GM12892 (cell line): ENCODE measurements at regions not wholly inside any gene's neighbourhood (a gene's known extent, or its start where the extent isn't known, plus 50 kb on each side); places are given as distances from the start of the nearest gene placed in this dataset.

Experiments used
- DNase-seq: peaks from one replicate; pipeline ENCODE4 v3.0.0; 2011; ENCODE audit not compliant: insufficient read length
- FAIRE-seq: peaks from 2 replicates; lab custom pipeline; 2011; peaks lifted over from hg19 to GRCh38; lab: Jason Lieb, UNC
- POLR2A ChIP-seq: IDR thresholded peaks from 2 replicates; pipeline ENCODE4 v1.6.1; 2011; ENCODE audit warnings: low read depth, low read length, control low read depth
- POLR2AphosphoS5 ChIP-seq: IDR thresholded peaks from 2 replicates; pipeline ENCODE4 v1.6.1; 2011; ENCODE audit warnings: low read depth, low read length, control low read depth
- TAF1 ChIP-seq: IDR thresholded peaks from 2 replicates; pipeline ENCODE4 v1.6.1; 2011; ENCODE audit warnings: low read depth, mild to moderate bottlenecking, control low read depth, low read length, borderline replicate concordance

DNA sequence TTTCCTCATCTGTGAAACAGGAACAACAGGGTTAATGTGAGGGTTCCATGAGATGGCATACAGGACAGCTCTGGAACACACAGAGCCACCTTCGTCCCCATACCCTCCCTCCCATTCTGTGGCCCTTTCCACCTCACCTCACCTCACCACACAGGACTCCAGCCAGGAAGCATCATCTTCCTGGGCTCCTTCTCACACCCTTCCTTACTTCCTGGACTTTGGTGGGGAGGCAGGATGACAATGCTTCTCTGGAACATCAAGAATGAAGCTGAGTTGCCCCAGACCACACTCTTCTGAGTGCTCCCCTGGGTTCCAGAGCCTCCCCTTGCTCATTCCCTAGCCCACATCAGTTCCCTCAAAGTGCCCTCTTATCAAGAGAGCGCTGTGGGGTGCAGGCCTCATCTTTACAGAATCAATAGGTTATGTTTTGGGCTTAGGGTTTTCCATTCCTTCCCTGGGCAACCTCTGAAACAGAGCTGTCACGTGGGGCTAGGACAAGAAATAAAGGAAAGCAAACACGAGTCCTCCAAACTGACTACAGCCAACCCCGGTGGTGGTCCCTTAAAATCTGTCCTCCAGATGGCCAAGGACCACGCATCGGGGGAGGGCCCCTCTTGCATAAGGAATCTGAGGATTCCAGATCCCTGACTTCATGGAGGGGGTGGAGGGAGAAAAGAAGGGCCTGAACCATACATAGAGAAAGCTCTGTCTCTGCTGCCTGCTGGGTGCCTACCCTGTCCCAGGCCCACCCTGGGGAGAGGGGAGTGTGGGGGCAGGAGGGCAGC, 74.4 kb upstream of the ATP6AP2 start:
- FAIRE-seq, result no peak
- no peak for DNase-seq

DNA sequence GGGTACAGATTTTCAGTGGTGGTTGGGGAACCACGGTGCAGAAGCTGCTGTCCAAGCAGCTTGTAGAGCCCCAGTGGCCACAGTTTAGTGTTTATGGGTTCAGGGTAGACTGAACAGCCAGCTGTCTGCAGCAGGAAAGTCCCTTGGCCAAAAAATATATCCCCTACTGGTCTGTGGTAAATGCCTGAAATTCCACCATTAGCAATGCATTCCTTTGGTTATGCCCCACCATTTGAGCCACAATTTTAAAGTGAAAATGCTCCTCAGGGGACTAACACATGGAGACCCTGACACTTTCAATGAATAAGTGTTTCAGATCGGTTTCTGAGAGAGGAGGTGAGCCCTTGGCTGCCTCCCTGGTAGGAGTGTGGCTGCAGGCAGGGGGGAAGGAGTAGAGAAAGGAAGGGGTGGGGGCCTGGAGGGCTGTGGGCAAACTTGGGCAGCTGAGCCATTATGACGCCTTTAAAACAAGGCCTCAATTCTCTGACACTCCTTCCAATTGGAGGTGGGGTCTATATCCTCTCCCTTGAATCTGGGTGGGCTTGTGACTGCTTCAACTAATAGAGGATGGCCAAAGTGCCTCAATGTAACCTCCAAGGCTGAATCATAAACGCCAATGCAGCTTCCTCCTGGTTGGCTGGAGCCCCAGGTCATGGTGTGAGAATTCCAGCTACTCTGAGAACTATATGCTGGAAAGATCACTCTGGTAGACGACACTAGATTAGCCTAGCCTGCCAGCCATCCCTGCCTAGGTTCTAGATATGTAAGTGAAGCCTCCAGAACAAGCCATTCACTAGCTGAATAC, 75.8 kb upstream of the ATP6AP2 start:
- FAIRE-seq (peak; percentile 33), DNase-seq (no peak)
- TF ChIP-seq POLR2A (no peak), POLR2AphosphoS5 (no peak), TAF1 (no peak)

More for the DNA sequence above, 74.4 kb upstream of the ATP6AP2 start:
- no peak for TF ChIP-seq TAF1
- no peak for TF ChIP-seq POLR2A
- no peak for TF ChIP-seq POLR2AphosphoS5

DNA sequence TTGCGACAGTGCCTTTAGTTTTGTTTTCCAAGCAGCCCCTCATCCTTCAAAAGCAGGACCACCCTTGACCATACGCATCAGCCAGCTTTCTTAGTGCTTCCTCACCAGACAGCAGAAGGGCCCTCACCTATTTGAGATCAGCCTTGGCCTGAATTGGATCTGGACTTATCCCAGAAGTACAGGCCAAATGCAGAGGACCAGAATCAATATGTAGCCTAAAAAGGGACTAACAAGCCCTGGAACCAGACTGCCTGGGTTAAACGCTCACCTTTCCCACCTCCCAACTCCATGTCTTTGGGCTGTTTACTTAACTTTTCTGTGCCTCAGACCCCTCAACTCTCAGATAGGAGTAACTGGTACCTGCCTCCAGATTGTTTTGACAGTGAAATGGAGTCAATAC, 77.7 kb upstream of the ATP6AP2 start:
- FAIRE-seq (no peak), DNase-seq (no peak)
- TF ChIP-seq POLR2A (no peak), TAF1 (no peak), POLR2AphosphoS5 (no peak)

DNA sequence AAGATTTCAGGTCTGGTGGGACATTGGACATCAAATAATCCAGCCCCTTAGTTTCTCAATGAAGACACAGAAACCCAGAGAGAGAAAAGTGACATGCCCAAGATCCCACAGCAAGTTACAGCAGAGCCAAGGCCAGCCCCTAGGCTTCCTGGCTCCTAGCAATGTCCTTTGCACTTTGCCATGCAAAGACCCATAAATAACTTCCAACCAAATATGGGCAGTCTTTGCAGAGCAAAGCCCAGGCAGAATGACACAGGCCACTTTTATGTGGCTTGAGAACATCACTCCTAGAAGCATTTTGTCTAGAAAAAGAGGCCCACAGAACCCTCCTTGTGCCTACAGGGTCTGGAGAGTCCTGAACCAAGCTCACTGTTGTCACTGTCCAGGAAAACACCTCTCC, 78.1 kb upstream of the ATP6AP2 start:
- no peak for TF ChIP-seq POLR2AphosphoS5
- no peak for TF ChIP-seq POLR2A
- TF ChIP-seq TAF1, result no peak
- no peak for DNase-seq
- FAIRE-seq, result no peak

DNA sequence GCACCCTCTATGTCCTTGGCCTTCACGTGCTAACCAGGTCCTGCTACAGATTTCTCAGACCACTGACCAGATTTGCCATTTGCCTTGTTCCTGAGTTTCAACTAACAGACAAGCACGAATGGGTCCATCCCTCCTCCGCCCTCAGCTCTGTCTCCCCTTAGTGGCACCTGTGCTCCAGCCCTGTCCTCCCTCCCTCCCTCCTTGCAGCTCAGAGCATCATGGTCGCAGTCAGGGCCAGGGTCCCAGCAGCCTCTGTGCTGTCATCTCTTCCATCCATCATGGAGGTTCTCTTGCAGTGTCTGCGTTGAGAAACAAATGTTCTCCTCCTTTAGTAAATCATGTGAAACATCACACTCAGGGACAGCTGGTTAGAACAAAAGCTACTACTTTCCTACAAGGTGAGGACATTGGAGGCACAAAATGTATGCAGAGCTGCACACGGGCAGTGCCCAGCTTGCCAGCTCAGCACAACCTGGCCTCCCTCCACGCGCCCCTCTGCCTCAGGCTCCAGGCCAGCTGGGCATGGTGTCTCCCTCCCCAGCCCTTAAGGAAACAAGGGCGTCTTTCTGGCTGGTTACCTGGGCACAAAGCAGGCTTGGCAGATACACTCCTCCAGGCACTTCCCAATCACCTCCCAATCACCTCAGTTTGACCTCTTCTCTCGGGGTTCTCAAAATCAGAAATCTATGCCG, 79.5 kb upstream of the ATP6AP2 start:
- TF ChIP-seq POLR2A, result no peak
- TF ChIP-seq POLR2AphosphoS5, result no peak
- TF ChIP-seq TAF1, result no peak
- DNase-seq (no peak), FAIRE-seq (no peak)

GRCh38 chrX:40496728-40497127, 84.0 kb upstream of the ATP6AP2 start:
- DNase-seq (no peak), FAIRE-seq (no peak)
- no peak for TF ChIP-seq POLR2AphosphoS5
- no peak for TF ChIP-seq TAF1
- TF ChIP-seq POLR2A, result no peak

DNA sequence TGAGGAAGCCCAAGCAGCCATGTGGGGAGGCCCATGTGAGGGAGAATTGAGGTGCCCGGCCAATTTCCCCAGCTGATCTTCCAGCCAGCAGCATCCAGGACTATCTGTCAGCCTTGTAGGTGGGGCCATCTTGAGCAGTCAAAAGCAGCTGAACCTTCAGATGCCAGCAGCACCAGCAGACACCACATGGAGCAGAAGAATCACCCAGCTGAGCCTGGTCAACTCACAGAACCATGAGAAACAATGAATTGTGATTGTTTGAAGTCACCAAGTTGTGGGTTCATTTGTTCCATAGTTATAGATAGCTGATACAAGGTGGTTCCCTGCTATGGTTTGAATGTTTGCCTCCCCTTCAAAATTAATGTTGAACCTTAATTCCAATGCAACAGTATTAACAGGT, 85.1 kb upstream of the ATP6AP2 start:
- FAIRE-seq (no peak), DNase-seq (no peak)
- no peak for TF ChIP-seq POLR2AphosphoS5
- no peak for TF ChIP-seq TAF1
- TF ChIP-seq POLR2A, result no peak

DNA sequence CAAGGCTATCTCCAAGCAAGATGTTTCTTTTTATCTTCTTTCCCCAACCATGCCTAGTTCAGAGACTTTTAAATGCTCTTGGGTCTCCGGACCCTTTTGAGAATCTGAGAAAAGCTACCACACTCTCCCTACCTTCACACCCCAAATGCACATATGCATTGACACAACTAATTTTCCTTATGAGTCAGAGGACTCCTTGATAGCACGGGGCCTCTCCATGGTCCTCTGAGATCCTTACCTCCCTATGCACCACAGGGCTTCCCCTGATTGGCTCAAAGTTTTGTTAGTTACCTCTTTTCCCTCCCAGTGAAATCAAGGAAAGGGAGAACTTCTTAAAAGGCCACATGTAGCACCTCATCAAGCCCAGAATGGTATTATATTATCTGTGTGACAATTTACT, 86.8 kb upstream of the ATP6AP2 start:
- FAIRE-seq (no peak), DNase-seq (no peak)
- TF ChIP-seq POLR2AphosphoS5 (no peak), POLR2A (no peak), TAF1 (no peak)

DNA sequence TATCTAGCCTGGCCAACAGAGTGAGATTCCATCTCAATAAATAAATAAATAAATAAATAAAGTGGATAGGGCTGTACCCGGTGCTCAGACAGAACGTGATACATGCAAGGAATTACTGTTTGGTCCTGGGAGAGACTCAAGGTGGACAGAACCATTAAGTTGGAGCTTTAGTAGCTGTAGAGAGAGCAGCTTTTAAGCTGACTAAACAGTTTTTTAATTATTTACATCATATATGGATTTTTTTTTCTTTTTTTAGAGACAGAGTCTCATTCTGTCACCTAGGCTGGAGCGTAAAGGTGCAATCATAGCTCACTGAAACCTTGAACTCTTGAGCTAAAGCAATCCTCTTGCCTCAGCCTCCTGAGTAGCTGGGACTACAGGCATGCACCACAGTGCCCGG, 92.5 kb upstream of the ATP6AP2 start:
- FAIRE-seq (no peak), DNase-seq (no peak)
- TF ChIP-seq TAF1, result no peak
- no peak for TF ChIP-seq POLR2AphosphoS5
- TF ChIP-seq POLR2A, result no peak

DNA sequence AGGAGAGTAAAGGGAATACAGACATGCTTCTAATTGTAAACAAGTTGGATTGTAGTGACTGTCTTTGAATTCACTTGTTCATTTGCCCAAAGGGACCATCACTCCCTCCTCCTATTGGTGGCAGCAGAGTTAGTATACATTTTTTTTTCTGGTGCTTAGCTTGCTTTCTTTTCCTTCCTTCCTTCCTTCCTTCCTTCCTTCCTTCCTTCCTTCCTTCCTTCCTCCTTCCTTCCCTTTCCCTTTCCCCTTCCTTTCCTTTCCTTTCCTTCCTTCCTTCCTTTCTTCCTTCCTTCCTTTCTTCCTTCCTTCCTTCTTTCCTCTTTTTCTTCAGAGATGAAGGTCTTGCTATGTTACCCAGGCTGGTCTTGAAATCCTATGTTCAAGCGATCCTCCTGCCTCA, 94.8 kb upstream of the ATP6AP2 start:
- DNase-seq (no peak), FAIRE-seq (no peak)
- TF ChIP-seq POLR2A (no peak), TAF1 (no peak), POLR2AphosphoS5 (no peak)
